ENCODE measurements at regions not wholly inside any gene's neighbourhood (a gene's known extent, or its start where the extent isn't known, plus 50 kb on each side); places are given as distances from the start of the nearest gene placed in this dataset.
"Not testable (repeated sequence)": the region's sequence is repeated elsewhere in the genome, so short reads cannot be mapped to it uniquely, and the experiment has no call there.

GRCh38 chr13:62711948-62712347, 1296.3 kb upstream of the PCDH20 start:
- H3K9me3 ChIP-seq (ENCODE audit: control extremely low read depth in 1 of 5, control insufficient read depth in 4 of 5, insufficient read depth in 2 of 5, low read depth in 1 of 5, low read length in 4 of 5); H3K36me3 ChIP-seq (ENCODE audit: control insufficient read depth in 4 of 4, insufficient read depth in 4 of 4, low read length in 3 of 4); H3K27me3 ChIP-seq (replicated peaks in 2 of 5; ENCODE audit: control insufficient read depth in 4 of 5, insufficient read depth in 5 of 5, low read length in 4 of 5); H3K27ac ChIP-seq (ENCODE audit: insufficient read depth in 1 of 2, low read depth in 1 of 2, low read length in 2 of 2, poor library complexity in 1 of 2, severe bottlenecking in 2 of 2); H3K4me3 ChIP-seq (ENCODE audit: control insufficient read depth in 1 of 7, extremely low read depth in 1 of 7, insufficient read depth in 4 of 7, low read depth in 2 of 7, low read length in 6 of 7); CTCF ChIA-PET; DNase-seq; H3K4me1 ChIP-seq (ENCODE audit: control extremely low read depth in 1 of 4, control insufficient read depth in 4 of 4, insufficient read depth in 4 of 4, low read length in 3 of 4); POLR2A ChIA-PET: not testable (repeated sequence)
- 87% methylated on average over 7 of the region's 7 CpGs for WGBS (ENCODE audit: insufficient coverage)

- ChIA-PET CTCF (no interaction called here), POLR2A (no interaction called here)
- Histone ChIP-seq H3K36me3 (ENCODE audit: control insufficient read depth in 4 of 4, insufficient read depth in 4 of 4, low read length in 3 of 4) (no peaks in the 10 kb centered on the region), H3K9me3 (ENCODE audit: control extremely low read depth in 1 of 5, control insufficient read depth in 4 of 5, insufficient read depth in 2 of 5, low read depth in 1 of 5, low read length in 4 of 5) (no peaks in the 10 kb centered on the region), H3K27ac (ENCODE audit: insufficient read depth in 1 of 2, low read depth in 1 of 2, low read length in 2 of 2, poor library complexity in 1 of 2, severe bottlenecking in 2 of 2) (no peak overlapping the region), H3K4me3 (ENCODE audit: control insufficient read depth in 1 of 7, extremely low read depth in 1 of 7, insufficient read depth in 4 of 7, low read depth in 2 of 7, low read length in 6 of 7) (no peak overlapping the region), H3K27me3 (replicated peaks in 2 of 5; ENCODE audit: control insufficient read depth in 4 of 5, insufficient read depth in 5 of 5, low read length in 4 of 5) (no peaks in the 10 kb centered on the region), H3K4me1 (ENCODE audit: control extremely low read depth in 1 of 4, control insufficient read depth in 4 of 4, insufficient read depth in 4 of 4, low read length in 3 of 4) (no peaks in the 10 kb centered on the region)
- DNase-seq, result no peak
- WGBS (ENCODE audit: insufficient coverage), result no CpG with 5 or more reads among the region's 1 CpG
These were observed 1295.1 kb upstream of the PCDH20 start for GRCh38 chr13:62710787-62711186.

- CTCF ChIA-PET, result interaction anchor here (2.0 kb wide), 1 partner anchor 11 kb away, joined by 4 read pairs; no protein-coding TSS in a partner anchor
- Histone ChIP-seq H3K4me3 (ENCODE audit: control insufficient read depth in 1 of 7, extremely low read depth in 1 of 7, insufficient read depth in 4 of 7, low read depth in 2 of 7, low read length in 6 of 7) (no peak overlapping the region), H3K27me3 (replicated peaks in 2 of 5; ENCODE audit: control insufficient read depth in 4 of 5, insufficient read depth in 5 of 5, low read length in 4 of 5) (no peaks in the 10 kb centered on the region), H3K27ac (ENCODE audit: insufficient read depth in 1 of 2, low read depth in 1 of 2, low read length in 2 of 2, poor library complexity in 1 of 2, severe bottlenecking in 2 of 2) (no peak overlapping the region), H3K36me3 (ENCODE audit: control insufficient read depth in 4 of 4, insufficient read depth in 4 of 4, low read length in 3 of 4) (no peaks in the 10 kb centered on the region), H3K9me3 (ENCODE audit: control extremely low read depth in 1 of 5, control insufficient read depth in 4 of 5, insufficient read depth in 2 of 5, low read depth in 1 of 5, low read length in 4 of 5) (no peaks in the 10 kb centered on the region), H3K4me1 (ENCODE audit: control extremely low read depth in 1 of 4, control insufficient read depth in 4 of 4, insufficient read depth in 4 of 4, low read length in 3 of 4) (no peaks in the 10 kb centered on the region)
- WGBS (ENCODE audit: insufficient coverage), result no CpG with 5 or more reads among the region's 3 CpGs
- POLR2A ChIA-PET, result no interaction called here
- no peak for DNase-seq
These were observed 1290.4 kb upstream of the PCDH20 start for GRCh38 chr13:62706048-62706447.

- no peaks in the 10 kb centered on the region for H3K27me3 ChIP-seq (replicated peaks in 2 of 5; ENCODE audit: control insufficient read depth in 4 of 5, insufficient read depth in 5 of 5, low read length in 4 of 5)
- H3K27ac ChIP-seq (ENCODE audit: insufficient read depth in 1 of 2, low read depth in 1 of 2, low read length in 2 of 2, poor library complexity in 1 of 2, severe bottlenecking in 2 of 2), result no peak overlapping the region
- no peak for DNase-seq
- no peaks in the 10 kb centered on the region for H3K9me3 ChIP-seq (ENCODE audit: control extremely low read depth in 1 of 5, control insufficient read depth in 4 of 5, insufficient read depth in 2 of 5, low read depth in 1 of 5, low read length in 4 of 5)
- no peaks in the 10 kb centered on the region for H3K4me1 ChIP-seq (ENCODE audit: control extremely low read depth in 1 of 4, control insufficient read depth in 4 of 4, insufficient read depth in 4 of 4, low read length in 3 of 4)
- H3K36me3 ChIP-seq (ENCODE audit: control insufficient read depth in 4 of 4, insufficient read depth in 4 of 4, low read length in 3 of 4), result no peaks in the 10 kb centered on the region
- no peak overlapping the region for H3K4me3 ChIP-seq (ENCODE audit: control insufficient read depth in 1 of 7, extremely low read depth in 1 of 7, insufficient read depth in 4 of 7, low read depth in 2 of 7, low read length in 6 of 7)
- ChIA-PET CTCF (interaction anchor here (2.0 kb wide), 1 partner anchor 10 kb away, joined by 4 read pairs; no protein-coding TSS in a partner anchor), POLR2A (no interaction called here)
These were observed 1289.2 kb upstream of the PCDH20 start for GRCh38 chr13:62704875-62705274.

- H3K27ac ChIP-seq (ENCODE audit: insufficient read depth in 1 of 2, low read depth in 1 of 2, low read length in 2 of 2, poor library complexity in 1 of 2, severe bottlenecking in 2 of 2), result no peak overlapping the region
- H3K36me3 ChIP-seq (ENCODE audit: control insufficient read depth in 4 of 4, insufficient read depth in 4 of 4, low read length in 3 of 4), result no peaks in the 10 kb centered on the region
- no peak for DNase-seq
- CTCF ChIA-PET, result no interaction called here
- H3K4me3 ChIP-seq (ENCODE audit: control insufficient read depth in 1 of 7, extremely low read depth in 1 of 7, insufficient read depth in 4 of 7, low read depth in 2 of 7, low read length in 6 of 7), result no peak overlapping the region
- no peaks in the 10 kb centered on the region for H3K9me3 ChIP-seq (ENCODE audit: control extremely low read depth in 1 of 5, control insufficient read depth in 4 of 5, insufficient read depth in 2 of 5, low read depth in 1 of 5, low read length in 4 of 5)
- H3K4me1 ChIP-seq (ENCODE audit: control extremely low read depth in 1 of 4, control insufficient read depth in 4 of 4, insufficient read depth in 4 of 4, low read length in 3 of 4), result no peaks in the 10 kb centered on the region
- H3K27me3 ChIP-seq (replicated peaks in 2 of 5; ENCODE audit: control insufficient read depth in 4 of 5, insufficient read depth in 5 of 5, low read length in 4 of 5), result no peaks in the 10 kb centered on the region
- POLR2A ChIA-PET, result no interaction called here
These were observed 1286.9 kb upstream of the PCDH20 start for GRCh38 chr13:62702502-62702901.

DNA sequence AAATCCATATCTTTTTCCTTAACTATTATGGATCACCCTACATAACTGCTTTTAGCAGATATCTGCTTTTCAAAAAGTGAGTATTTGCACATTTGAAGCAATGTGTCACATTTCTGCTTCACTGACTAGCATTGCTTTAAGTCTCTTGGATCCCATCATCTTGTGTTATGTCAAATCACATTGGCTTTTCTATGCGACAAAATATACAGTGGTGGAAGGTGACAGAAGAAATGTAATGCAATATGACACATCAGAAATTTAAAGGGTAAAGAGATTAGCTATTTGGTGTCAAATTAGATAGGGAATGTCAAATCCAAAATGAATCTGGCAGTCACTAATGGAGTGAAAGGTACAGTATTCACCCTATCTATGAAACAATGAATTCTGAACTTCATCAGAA, 1282.1 kb upstream of the PCDH20 start:
- DNase-seq, result no peak
- Histone ChIP-seq H3K9me3 (ENCODE audit: control extremely low read depth in 1 of 5, control insufficient read depth in 4 of 5, insufficient read depth in 2 of 5, low read depth in 1 of 5, low read length in 4 of 5) (peaks cover 0 to 2% (median 0%) of the 10 kb centered on the region in 5 experiments), H3K36me3 (ENCODE audit: control insufficient read depth in 4 of 4, insufficient read depth in 4 of 4, low read length in 3 of 4) (no peaks in the 10 kb centered on the region), H3K27me3 (replicated peaks in 2 of 5; ENCODE audit: control insufficient read depth in 4 of 5, insufficient read depth in 5 of 5, low read length in 4 of 5) (no peaks in the 10 kb centered on the region), H3K27ac (ENCODE audit: insufficient read depth in 1 of 2, low read depth in 1 of 2, low read length in 2 of 2, poor library complexity in 1 of 2, severe bottlenecking in 2 of 2) (no peak overlapping the region), H3K4me3 (ENCODE audit: control insufficient read depth in 1 of 7, extremely low read depth in 1 of 7, insufficient read depth in 4 of 7, low read depth in 2 of 7, low read length in 6 of 7) (no peak overlapping the region), H3K4me1 (ENCODE audit: control extremely low read depth in 1 of 4, control insufficient read depth in 4 of 4, insufficient read depth in 4 of 4, low read length in 3 of 4) (no peaks in the 10 kb centered on the region)
- ChIA-PET POLR2A (no interaction called here), CTCF (no interaction called here)
- 83% methylated on average over 1 of the region's 1 CpG for WGBS (ENCODE audit: insufficient coverage)

GRCh38 chr13:62696490-62696889, 1280.8 kb upstream of the PCDH20 start:
- H3K36me3 ChIP-seq (ENCODE audit: control insufficient read depth in 4 of 4, insufficient read depth in 4 of 4, low read length in 3 of 4), result no peaks in the 10 kb centered on the region
- H3K4me3 ChIP-seq (ENCODE audit: control insufficient read depth in 1 of 7, extremely low read depth in 1 of 7, insufficient read depth in 4 of 7, low read depth in 2 of 7, low read length in 6 of 7), result no peak overlapping the region
- DNase-seq, result no peak
- POLR2A ChIA-PET, result no interaction called here
- H3K9me3 ChIP-seq (ENCODE audit: control extremely low read depth in 1 of 5, control insufficient read depth in 4 of 5, insufficient read depth in 2 of 5, low read depth in 1 of 5, low read length in 4 of 5), result peaks cover 0 to 2% (median 0%) of the 10 kb centered on the region in 5 experiments
- CTCF ChIA-PET, result no interaction called here
- H3K4me1 ChIP-seq (ENCODE audit: control extremely low read depth in 1 of 4, control insufficient read depth in 4 of 4, insufficient read depth in 4 of 4, low read length in 3 of 4), result no peaks in the 10 kb centered on the region
- H3K27ac ChIP-seq (ENCODE audit: insufficient read depth in 1 of 2, low read depth in 1 of 2, low read length in 2 of 2, poor library complexity in 1 of 2, severe bottlenecking in 2 of 2), result no peak overlapping the region
- no peaks in the 10 kb centered on the region for H3K27me3 ChIP-seq (replicated peaks in 2 of 5; ENCODE audit: control insufficient read depth in 4 of 5, insufficient read depth in 5 of 5, low read length in 4 of 5)

DNA sequence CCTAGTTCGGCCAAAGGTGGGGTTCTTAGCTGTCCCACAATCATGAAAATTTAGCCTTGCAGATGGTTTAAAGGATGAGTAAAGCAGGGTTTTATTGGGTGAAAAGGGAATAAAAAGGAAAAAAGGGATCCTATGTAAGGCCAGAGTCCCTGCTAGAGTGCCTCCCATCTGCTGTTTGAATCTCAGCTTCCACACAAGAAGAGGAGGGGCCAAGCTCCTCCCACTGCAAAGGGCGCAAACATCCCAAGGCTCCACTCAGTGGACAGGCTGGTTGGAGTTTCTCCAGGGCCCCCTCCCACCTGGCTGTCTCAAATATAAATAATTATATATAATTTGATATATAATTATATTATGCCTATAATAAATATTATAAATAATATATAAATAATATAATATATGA, 1272.1 kb upstream of the PCDH20 start:
- no peaks in the 10 kb centered on the region for H3K9me3 ChIP-seq (ENCODE audit: control extremely low read depth in 1 of 5, control insufficient read depth in 4 of 5, insufficient read depth in 2 of 5, low read depth in 1 of 5, low read length in 4 of 5)
- no peaks in the 10 kb centered on the region for H3K36me3 ChIP-seq (ENCODE audit: control insufficient read depth in 4 of 4, insufficient read depth in 4 of 4, low read length in 3 of 4)
- no peak overlapping the region for H3K4me3 ChIP-seq (ENCODE audit: control insufficient read depth in 1 of 7, extremely low read depth in 1 of 7, insufficient read depth in 4 of 7, low read depth in 2 of 7, low read length in 6 of 7)
- CTCF ChIA-PET, result no interaction called here
- POLR2A ChIA-PET, result no interaction called here
- no peak overlapping the region for H3K27ac ChIP-seq (ENCODE audit: insufficient read depth in 1 of 2, low read depth in 1 of 2, low read length in 2 of 2, poor library complexity in 1 of 2, severe bottlenecking in 2 of 2)
- no peaks in the 10 kb centered on the region for H3K27me3 ChIP-seq (replicated peaks in 2 of 5; ENCODE audit: control insufficient read depth in 4 of 5, insufficient read depth in 5 of 5, low read length in 4 of 5)
- H3K4me1 ChIP-seq (ENCODE audit: control extremely low read depth in 1 of 4, control insufficient read depth in 4 of 4, insufficient read depth in 4 of 4, low read length in 3 of 4), result no peaks in the 10 kb centered on the region
- no CpG with 5 or more reads among the region's 2 CpGs for WGBS (ENCODE audit: insufficient coverage)
- no peak for DNase-seq
